Activated CD4-positive, CD25-positive, alpha-beta regulatory T cell (primary cell): ENCODE measurements at regions not wholly inside any gene's neighbourhood (a gene's known extent, or its start where the extent isn't known, plus 50 kb on each side); places are given as distances from the start of the nearest gene placed in this dataset.

ENCODE experiments used
- DNase-seq, 4 experiments: peaks; one replicate each; lab custom pipeline; 2025; lab: John Stamatoyannopoulos, UW

GRCh38 chr13:86201477-86201876, 402.3 kb upstream of the SLITRK6 start:
- DNase-seq, result no peak

GRCh38 chr13:86193281-86193680, 394.1 kb upstream of the SLITRK6 start:
- no peak for DNase-seq

GRCh38 chr13:86188170-86188569, 389.0 kb upstream of the SLITRK6 start:
- DNase-seq, result no peak

- DNase-seq, result peak in 1 of 4 experiments; percentile 0
Observed at GRCh38 chr13:86185636-86186035, 386.4 kb upstream of the SLITRK6 start.

- DNase-seq, result no peak
Observed at GRCh38 chr13:86185107-86185506, 385.9 kb upstream of the SLITRK6 start.

GRCh38 chr13:86174622-86175021, 375.4 kb upstream of the SLITRK6 start:
- no peak for DNase-seq

- DNase-seq, result no peak
Observed at GRCh38 chr13:86172961-86173360, 373.7 kb upstream of the SLITRK6 start.

GRCh38 chr13:86161257-86161656, 362.0 kb upstream of the SLITRK6 start:
- no peak for DNase-seq

GRCh38 chr13:86155756-86156155, 356.5 kb upstream of the SLITRK6 start:
- DNase-seq, result no peak

GRCh38 chr13:86142080-86142479, 342.9 kb upstream of the SLITRK6 start:
- no peak for DNase-seq

GRCh38 chr13:86135856-86136255, 336.6 kb upstream of the SLITRK6 start:
- no peak for DNase-seq

- no peak for DNase-seq
Observed at GRCh38 chr13:86121881-86122280, 322.7 kb upstream of the SLITRK6 start.

- no peak for DNase-seq
Observed at GRCh38 chr13:86109107-86109506, 309.9 kb upstream of the SLITRK6 start.

- DNase-seq, result no peak
Observed at GRCh38 chr13:86108334-86108733, 309.1 kb upstream of the SLITRK6 start.

- no peak for DNase-seq
Observed at GRCh38 chr13:86098511-86098910, 299.3 kb upstream of the SLITRK6 start.

GRCh38 chr13:86095351-86095750, 296.1 kb upstream of the SLITRK6 start:
- DNase-seq, result no peak

GRCh38 chr13:86090181-86090580, 291.0 kb upstream of the SLITRK6 start:
- no peak for DNase-seq

- no peak for DNase-seq
Observed at GRCh38 chr13:86087244-86087643, 288.0 kb upstream of the SLITRK6 start.

GRCh38 chr13:86085890-86086289, 286.7 kb upstream of the SLITRK6 start:
- no peak for DNase-seq

- DNase-seq, result no peak
Observed at GRCh38 chr13:86082121-86082520, 282.9 kb upstream of the SLITRK6 start.

GRCh38 chr13:86080340-86080995, 281.2 kb upstream of the SLITRK6 start:
- DNase-seq, result no peak

GRCh38 chr13:86066611-86067365, 267.6 kb upstream of the SLITRK6 start:
- DNase-seq, result no peak

- DNase-seq, result no peak
Observed at GRCh38 chr13:86052141-86052540, 252.9 kb upstream of the SLITRK6 start.
